ENCODE measurements at regions not wholly inside any gene's neighbourhood (a gene's known extent, or its start where the extent isn't known, plus 50 kb on each side); places are given as distances from the start of the nearest gene placed in this dataset.

- no peak overlapping the region for H3K4me3 ChIP-seq (ENCODE audit: low read length)
- TF ChIP-seq CTCF (conservative IDR thresholded peaks at IDR 0.05; ENCODE audit: low read length): no peak
- no peak for DNase-seq (ENCODE audit: low read depth)
Measured at GRCh38 chr2:172376016-172376415, 51.4 kb upstream of the ITGA6 start.

GRCh38 chr2:172376505-172377125 is 50.8 kb upstream of the ITGA6 start:
- no peak for TF ChIP-seq CTCF (conservative IDR thresholded peaks at IDR 0.05; ENCODE audit: low read length)
- no peak overlapping the region for H3K4me3 ChIP-seq (ENCODE audit: low read length)
- DNase-seq (ENCODE audit: low read depth): no peak

GRCh38 chr2:172377408-172377807 is 50.0 kb upstream of the ITGA6 start:
- no peak for TF ChIP-seq CTCF (conservative IDR thresholded peaks at IDR 0.05; ENCODE audit: low read length)
- DNase-seq (ENCODE audit: low read depth): no peak

More at GRCh38 chr2:172377408-172377807, 50.0 kb upstream of the ITGA6 start:
- no peak overlapping the region for H3K4me3 ChIP-seq (ENCODE audit: low read length)
